Astrocyte of the cerebellum (primary cell): ENCODE measurements at regions not wholly inside any gene's neighbourhood (a gene's known extent, or its start where the extent isn't known, plus 50 kb on each side); places are given as distances from the start of the nearest gene placed in this dataset.
A peak's percentile ranks its signal among the peaks of the same experiment; 100 is the strongest.
"Not testable (repeated sequence)": the region's sequence is repeated elsewhere in the genome, so short reads cannot be mapped to it uniquely, and the experiment has no call there.

Experiments
- DNase-seq: peaks from one replicate; pipeline ENCODE4 v3.0.0-alpha.2; 2011; ENCODE audit warnings: low read depth
- H3K4me3 ChIP-seq: 2 replicates; pipeline ENCODE4 v1.5.1; 2011; ENCODE audit warnings: mild to moderate bottlenecking, low read depth, low read length, moderate library complexity
- in situ Hi-C: cut with HindIII; loops from 2 replicates; pipeline ENCODE4 v1.10.0; 2017; ENCODE audit warnings: low sequenced_read_pairs
- TF ChIP-seq, protein P1 (sequence below): IDR thresholded peaks from 2 replicates; pipeline ENCODE4 v1.5.1; 2012; ENCODE audit warnings: low read length, low read depth, moderate library complexity, mild to moderate bottlenecking; ENCODE audit errors: missing control alignments

DNA sequence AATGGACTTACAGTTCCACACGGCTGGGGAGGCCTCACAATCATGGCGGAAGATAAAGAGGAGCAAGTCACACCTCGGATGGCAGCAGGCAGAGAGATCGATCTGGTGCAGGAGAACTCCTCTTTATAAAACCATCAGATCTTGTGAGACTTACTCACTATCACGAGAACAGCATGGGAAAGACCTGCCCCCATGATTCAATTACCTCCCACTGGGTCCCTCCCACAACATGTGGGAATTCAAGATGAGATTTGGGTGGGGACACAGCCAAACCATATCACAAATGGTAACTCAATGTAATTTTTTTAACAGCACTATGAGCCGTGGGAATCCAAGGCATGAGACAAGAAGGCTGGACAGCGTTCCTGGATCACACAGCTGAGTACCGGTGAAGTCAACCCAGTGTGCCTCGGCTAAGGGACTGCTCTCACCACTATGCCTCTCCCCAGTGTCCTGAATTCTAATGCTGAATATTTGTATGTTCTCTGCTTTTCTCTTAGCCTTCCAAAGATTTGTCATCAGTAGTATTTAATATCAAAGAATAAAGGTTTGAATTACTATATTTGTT lies 84.3 kb downstream of the IRS2 start:
- H3K4me3 ChIP-seq, DNase-seq, in situ Hi-C loops: not testable (repeated sequence)

DNA sequence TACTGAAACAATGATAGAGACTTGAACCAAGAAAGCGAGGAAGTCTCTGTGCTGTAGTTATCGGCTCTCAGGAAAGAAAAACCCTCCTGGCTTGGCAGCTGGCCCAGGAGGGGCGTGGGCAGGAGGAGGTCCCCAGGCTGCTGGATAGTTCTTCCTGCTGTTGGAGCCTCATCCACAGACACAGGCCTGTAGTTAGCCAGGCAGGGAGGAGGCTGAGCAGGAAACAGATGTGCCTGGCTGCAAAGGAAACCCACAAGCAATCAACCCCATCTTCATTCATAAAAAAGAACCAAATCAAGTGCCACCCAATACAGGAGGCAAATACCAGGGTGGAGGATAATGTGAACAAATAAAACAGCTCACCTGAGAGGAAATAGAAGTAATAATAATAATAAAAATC lies 86.2 kb downstream of the IRS2 start:
- in situ Hi-C loops, result no loop called here
- TF ChIP-seq, protein P1, sequence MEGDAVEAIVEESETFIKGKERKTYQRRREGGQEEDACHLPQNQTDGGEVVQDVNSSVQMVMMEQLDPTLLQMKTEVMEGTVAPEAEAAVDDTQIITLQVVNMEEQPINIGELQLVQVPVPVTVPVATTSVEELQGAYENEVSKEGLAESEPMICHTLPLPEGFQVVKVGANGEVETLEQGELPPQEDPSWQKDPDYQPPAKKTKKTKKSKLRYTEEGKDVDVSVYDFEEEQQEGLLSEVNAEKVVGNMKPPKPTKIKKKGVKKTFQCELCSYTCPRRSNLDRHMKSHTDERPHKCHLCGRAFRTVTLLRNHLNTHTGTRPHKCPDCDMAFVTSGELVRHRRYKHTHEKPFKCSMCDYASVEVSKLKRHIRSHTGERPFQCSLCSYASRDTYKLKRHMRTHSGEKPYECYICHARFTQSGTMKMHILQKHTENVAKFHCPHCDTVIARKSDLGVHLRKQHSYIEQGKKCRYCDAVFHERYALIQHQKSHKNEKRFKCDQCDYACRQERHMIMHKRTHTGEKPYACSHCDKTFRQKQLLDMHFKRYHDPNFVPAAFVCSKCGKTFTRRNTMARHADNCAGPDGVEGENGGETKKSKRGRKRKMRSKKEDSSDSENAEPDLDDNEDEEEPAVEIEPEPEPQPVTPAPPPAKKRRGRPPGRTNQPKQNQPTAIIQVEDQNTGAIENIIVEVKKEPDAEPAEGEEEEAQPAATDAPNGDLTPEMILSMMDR, result no peak
- peak; percentile 43 for DNase-seq
- no peak overlapping the region for H3K4me3 ChIP-seq

DNA sequence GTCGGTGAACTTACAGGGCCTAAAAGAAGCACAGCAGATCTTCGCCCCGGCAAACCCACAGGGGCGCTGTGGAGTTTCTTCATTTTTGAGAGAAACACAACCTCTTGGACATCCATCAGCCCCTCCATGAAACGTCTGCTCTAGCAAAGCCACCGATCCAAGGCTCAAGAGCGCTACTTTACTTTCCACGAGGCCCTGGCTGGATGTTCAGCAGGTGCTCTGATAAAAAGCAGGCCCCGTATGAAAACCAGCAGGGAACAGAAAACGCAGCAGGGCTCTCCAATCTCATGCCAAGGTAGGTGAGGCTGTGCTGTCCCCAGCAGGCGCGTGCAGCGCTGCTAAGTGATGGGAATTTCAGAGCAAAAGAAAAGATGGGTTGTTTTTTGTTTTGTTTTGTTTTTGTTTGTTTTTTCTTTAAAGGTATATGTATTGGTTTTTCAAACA lies 86.7 kb downstream of the IRS2 start:
- H3K4me3 ChIP-seq, result no peak overlapping the region
- in situ Hi-C loops, result no loop called here
- TF ChIP-seq, protein P1, result no peak
- no peak for DNase-seq

DNA sequence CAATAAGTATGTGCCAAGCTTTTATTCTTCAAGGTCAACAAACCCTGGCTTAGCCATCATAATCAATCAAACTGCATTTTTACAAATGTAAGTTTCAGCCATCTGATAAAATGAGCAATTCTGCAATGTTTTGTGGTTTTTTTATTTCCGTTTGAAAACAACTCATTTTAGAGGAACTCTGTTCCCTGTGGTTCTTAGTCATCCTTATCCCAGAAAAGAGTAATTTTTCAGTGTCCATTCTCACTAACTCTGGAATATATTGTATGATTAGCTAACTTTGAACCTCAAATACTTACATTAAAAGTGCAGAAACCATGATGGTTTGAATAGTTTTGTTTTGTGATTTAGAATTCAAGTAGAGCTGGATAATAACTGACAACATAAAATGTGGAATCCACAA lies 87.6 kb downstream of the IRS2 start:
- DNase-seq, result peak; percentile 73
- H3K4me3 ChIP-seq, result no peak overlapping the region
- in situ Hi-C loops, result no loop called here

DNA sequence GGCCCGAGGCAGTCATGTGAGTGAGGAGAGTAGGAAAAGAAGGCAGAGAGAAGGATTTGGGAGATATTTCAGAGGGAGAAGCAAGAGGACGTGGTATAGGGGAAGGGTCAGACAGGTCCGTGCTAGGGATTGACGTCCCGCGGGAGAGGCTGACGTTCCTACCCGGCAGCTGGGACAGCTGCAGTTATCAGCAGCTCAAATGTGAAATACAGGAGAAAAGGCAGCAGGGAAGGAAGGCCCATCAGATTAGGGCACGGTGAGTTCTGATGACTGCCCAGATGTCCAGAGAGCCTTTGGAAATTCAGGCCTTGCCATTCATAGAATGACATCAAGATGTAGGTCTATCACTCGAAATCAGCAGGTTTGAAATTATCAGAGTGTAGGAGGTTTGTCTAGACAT lies 88.4 kb downstream of the IRS2 start:
- no peak overlapping the region for H3K4me3 ChIP-seq
- DNase-seq, result no peak
- in situ Hi-C loops, result no loop called here
- TF ChIP-seq, protein P1, result no peak

More for the DNA sequence above, 87.6 kb downstream of the IRS2 start:
- TF ChIP-seq, protein P1, result no peak

DNA sequence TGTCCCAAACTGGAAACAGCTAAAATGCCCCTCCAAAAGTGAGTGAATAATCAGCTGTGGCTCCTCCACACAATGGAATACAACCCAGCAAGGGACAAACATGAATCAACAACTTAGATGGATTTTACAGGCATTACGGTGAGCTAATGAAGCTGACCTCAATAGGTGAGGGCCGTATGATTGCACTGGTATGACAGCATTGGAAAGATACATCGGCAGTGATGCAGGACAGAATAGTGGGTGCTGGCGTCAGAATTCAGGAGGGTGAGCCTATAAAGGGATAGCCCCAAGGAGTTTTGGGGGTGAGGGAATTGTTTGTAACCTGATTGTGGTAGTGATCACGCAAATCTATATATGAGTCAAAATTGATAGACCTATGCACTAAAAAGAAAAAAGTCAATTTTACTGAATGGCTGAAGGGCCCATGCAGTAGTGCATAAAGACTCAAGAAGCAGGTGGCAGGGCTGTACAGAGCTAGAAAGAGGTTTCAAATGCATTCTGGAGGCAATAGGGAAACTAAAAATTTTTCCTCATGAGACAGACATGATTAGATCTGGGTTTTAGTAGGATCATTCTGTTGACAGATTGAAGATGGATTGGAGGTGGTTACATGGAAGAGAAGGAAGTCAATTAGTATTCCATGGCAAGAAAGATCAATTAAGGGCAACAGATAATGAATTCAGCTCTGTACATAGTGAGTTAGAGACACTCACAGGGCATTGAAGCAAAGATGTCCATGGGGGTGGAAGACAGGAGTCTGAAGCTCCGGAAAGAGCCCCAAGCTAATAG lies 90.8 kb downstream of the IRS2 start:
- TF ChIP-seq, protein P1, result no peak
- in situ Hi-C loops, result no loop called here
- no peak overlapping the region for H3K4me3 ChIP-seq
- DNase-seq, result no peak

DNA sequence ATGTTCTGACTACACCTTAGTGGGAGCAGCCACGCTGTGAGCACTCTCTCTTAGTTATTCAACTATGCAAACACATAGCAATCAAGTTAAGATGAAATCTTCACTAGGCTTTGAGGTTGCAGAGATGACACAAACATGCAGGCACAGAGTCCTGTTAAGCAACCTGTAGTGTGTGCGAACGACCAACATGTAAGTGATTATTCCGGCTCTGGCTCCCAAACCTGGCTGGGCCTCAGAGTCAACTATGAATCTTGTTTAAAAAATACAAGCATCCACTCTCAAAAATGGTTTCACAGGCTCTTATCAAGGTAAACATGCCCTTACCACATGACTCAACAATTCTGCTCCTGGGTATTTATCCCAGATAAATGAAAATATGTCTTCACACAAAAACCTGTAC lies 91.4 kb downstream of the IRS2 start:
- in situ Hi-C loops, result no loop called here
- TF ChIP-seq, protein P1, result no peak
- H3K4me3 ChIP-seq, result no peak overlapping the region
- DNase-seq, result no peak
